ENCODE measurements at regions not wholly inside any gene's neighbourhood (a gene's known extent, or its start where the extent isn't known, plus 50 kb on each side); places are given as distances from the start of the nearest gene placed in this dataset.

GRCh38 chr2:104547221-104547620, 306.7 kb upstream of the POU3F3 start:
- ATAC-seq, result no peak
- no peak overlapping the region for H3K4me3 ChIP-seq

GRCh38 chr2:104561251-104561650, 292.7 kb upstream of the POU3F3 start:
- H3K36me3 ChIP-seq, result no peaks in the 10 kb centered on the region
- H3K9me3 ChIP-seq, result no peaks in the 10 kb centered on the region
- no peak overlapping the region for H3K27ac ChIP-seq
- no peaks in the 10 kb centered on the region for H3K4me1 ChIP-seq
- TF ChIP-seq CTCF (IDR thresholded peaks at IDR 0.05), result no peak
- intact Hi-C loops (cut with DNase I), result no loop called here
- ATAC-seq, result no peak
- no peaks in the 10 kb centered on the region for H3K27me3 ChIP-seq
- DNase-seq, result no peak
- no peak overlapping the region for H3K4me3 ChIP-seq

More at GRCh38 chr2:104547221-104547620, 306.7 kb upstream of the POU3F3 start:
- no peaks in the 10 kb centered on the region for H3K27me3 ChIP-seq
- H3K9me3 ChIP-seq, result no peaks in the 10 kb centered on the region
- no peaks in the 10 kb centered on the region for H3K36me3 ChIP-seq
- DNase-seq, result peak in 1 of 4 donors; percentile 42
- H3K4me1 ChIP-seq, result no peaks in the 10 kb centered on the region
- no peak for TF ChIP-seq CTCF (IDR thresholded peaks at IDR 0.05)
- intact Hi-C loops (cut with DNase I), result no loop called here
- H3K27ac ChIP-seq, result no peak overlapping the region

GRCh38 chr2:104562537-104562936, 291.4 kb upstream of the POU3F3 start:
- Histone ChIP-seq H3K4me3 (no peak overlapping the region), H3K27ac (no peak overlapping the region), H3K27me3 (no peaks in the 10 kb centered on the region), H3K9me3 (no peaks in the 10 kb centered on the region), H3K36me3 (no peaks in the 10 kb centered on the region), H3K4me1 (no peaks in the 10 kb centered on the region)
- intact Hi-C loops (cut with DNase I), result no loop called here
- DNase-seq (no peak), ATAC-seq (no peak)
- no peak for TF ChIP-seq CTCF (IDR thresholded peaks at IDR 0.05)

GRCh38 chr2:104563398-104563996, 290.4 kb upstream of the POU3F3 start:
- ATAC-seq (no peak), DNase-seq (no peak)
- H3K27me3 ChIP-seq, result no peaks in the 10 kb centered on the region
- H3K27ac ChIP-seq, result no peak overlapping the region
- no peak overlapping the region for H3K4me3 ChIP-seq
- no peaks in the 10 kb centered on the region for H3K4me1 ChIP-seq
- H3K36me3 ChIP-seq, result no peaks in the 10 kb centered on the region
- no peaks in the 10 kb centered on the region for H3K9me3 ChIP-seq
- intact Hi-C loops (cut with DNase I), result no loop called here
- TF ChIP-seq CTCF (IDR thresholded peaks at IDR 0.05), result no peak

GRCh38 chr2:104568247-104568646, 285.7 kb upstream of the POU3F3 start:
- Histone ChIP-seq H3K36me3 (no peaks in the 10 kb centered on the region), H3K27ac (no peak overlapping the region), H3K27me3 (no peaks in the 10 kb centered on the region), H3K4me3 (no peak overlapping the region), H3K9me3 (no peaks in the 10 kb centered on the region), H3K4me1 (no peaks in the 10 kb centered on the region)
- TF ChIP-seq CTCF (IDR thresholded peaks at IDR 0.05), result no peak
- no peak for DNase-seq
- ATAC-seq, result no peak
- intact Hi-C loops (cut with DNase I), result no loop called here

All from left lung (tissue), 4 donors.